WTC11 (cell line): ENCODE measurements at regions not wholly inside any gene's neighbourhood (a gene's known extent, or its start where the extent isn't known, plus 50 kb on each side); places are given as distances from the start of the nearest gene placed in this dataset.
A peak's percentile ranks its signal among the peaks of the same experiment; 100 is the strongest.

ENCODE experiments used
- ATAC-seq: fragments of 200-7000 bp; cut with Tn5 transposase; 2 replicates; pipeline ENCODE4 v1.10.0; 2021; ENCODE audit warnings: mild to moderate bottlenecking, moderate library complexity
- CTCF ChIA-PET: fragments of 300-600 bp; sonication (Branson Sonifier 250); formaldehyde crosslinking; loops from one replicate; lab custom pipeline; 2021; ENCODE audit warnings: antibody characterized with exemption; lab: Charles Lee
- POLR2A ChIA-PET: fragments of 350-600 bp; sonication (Branson Sonifier 250); formaldehyde crosslinking; loops from one replicate; lab custom pipeline; 2021; ENCODE audit warnings: antibody characterized with exemption; lab: Charles Lee
- DNase-seq: peaks from one replicate; pipeline ENCODE4 v3.0.0; 2021; ENCODE audit warnings: low spot score
- H3K27ac Mint-ChIP-seq: 2 replicates; pipeline ENCODE4 v1.8.0; 2021; ENCODE audit warnings: mixed read lengths
- H3K27me3 Mint-ChIP-seq: 2 replicates; pipeline ENCODE4 v1.8.0; 2021; ENCODE audit warnings: low read depth, mild to moderate bottlenecking, moderate library complexity, mixed read lengths
- H3K36me3 Mint-ChIP-seq: 2 replicates; pipeline ENCODE4 v1.8.0; 2021; ENCODE audit warnings: mixed read lengths
- H3K4me1 Mint-ChIP-seq: 2 replicates; pipeline ENCODE4 v1.8.0; 2022; ENCODE audit warnings: mixed read lengths
- H3K4me3 Mint-ChIP-seq: 2 replicates; pipeline ENCODE4 v1.8.0; 2021; ENCODE audit warnings: mild to moderate bottlenecking, moderate library complexity, mixed read lengths
- H3K9me3 Mint-ChIP-seq: 2 replicates; pipeline ENCODE4 v1.8.0; 2021; ENCODE audit warnings: mixed read lengths
- CBFB ChIP-seq: sonication (generic); formaldehyde crosslinking; IDR thresholded peaks from 2 replicates; pipeline ENCODE4 v1.8.1; 2022; ENCODE audit warnings: mild to moderate bottlenecking, low read depth, missing genetic modification reagents
- FOXK1 ChIP-seq: sonication (generic); formaldehyde crosslinking; IDR thresholded peaks from 2 replicates; pipeline ENCODE4 v1.8.0; 2022; ENCODE audit warnings: mild to moderate bottlenecking, moderate library complexity, missing genetic modification reagents
- FOXP1 ChIP-seq: sonication (generic); formaldehyde crosslinking; IDR thresholded peaks from 2 replicates; pipeline ENCODE4 v1.8.0; 2022; ENCODE audit warnings: missing genetic modification reagents, mild to moderate bottlenecking, moderate library complexity, borderline replicate concordance
- IRF2 ChIP-seq: sonication (generic); formaldehyde crosslinking; IDR thresholded peaks from 2 replicates; pipeline ENCODE4 v1.8.0; 2022; ENCODE audit warnings: low read depth, missing genetic modification reagents, borderline replicate concordance
- JAZF1 ChIP-seq: fragments of 250-450 bp; sonication (Bioruptor Pico); IDR thresholded peaks from 2 replicates; pipeline ENCODE4 v1.9.0; 2021; ENCODE audit warnings: moderate library complexity, mild to moderate bottlenecking, inconsistent platforms
- KAT7 ChIP-seq: sonication (generic); formaldehyde crosslinking; IDR thresholded peaks from 2 replicates; pipeline ENCODE4 v1.8.1; 2023; ENCODE audit warnings: missing genetic modification reagents, mild to moderate bottlenecking, borderline replicate concordance
- OVOL2 ChIP-seq: fragments of 250-450 bp; sonication (Bioruptor Pico); IDR thresholded peaks from 2 replicates; pipeline ENCODE4 v1.9.0; 2021; ENCODE audit warnings: mild to moderate bottlenecking, borderline replicate concordance
- PRRX2 ChIP-seq: fragments of 250-450 bp; sonication (Bioruptor Pico); IDR thresholded peaks from 2 replicates; pipeline ENCODE4 v1.8.0; 2021; ENCODE audit warnings: mild to moderate bottlenecking
- RELA ChIP-seq: sonication (generic); formaldehyde crosslinking; IDR thresholded peaks from 2 replicates; pipeline ENCODE4 v1.8.1; 2022; ENCODE audit warnings: missing genetic modification reagents, mild to moderate bottlenecking, borderline replicate concordance
- TEAD1 ChIP-seq: sonication (generic); formaldehyde crosslinking; IDR thresholded peaks from 2 replicates; pipeline ENCODE4 v1.8.0; 2022; ENCODE audit warnings: mild to moderate bottlenecking, missing genetic modification reagents
- ZNF121 ChIP-seq: sonication (generic); formaldehyde crosslinking; IDR thresholded peaks from 2 replicates; pipeline ENCODE4 v1.8.0; 2023; ENCODE audit warnings: missing genetic modification reagents
- TF ChIP-seq, protein P1 (sequence below): sonication (generic); formaldehyde crosslinking; IDR thresholded peaks from 2 replicates; pipeline ENCODE4 v1.8.0; 2022; ENCODE audit warnings: mild to moderate bottlenecking, missing genetic modification reagents
- TF ChIP-seq, protein P2 (sequence below): fragments of 250-450 bp; sonication (Bioruptor Pico); conservative IDR thresholded peaks from 2 replicates; pipeline ENCODE4 v1.9.0; 2021; ENCODE audit warnings: mild to moderate bottlenecking
- TF ChIP-seq, protein P3 (sequence below): sonication (generic); formaldehyde crosslinking; IDR thresholded peaks from 2 replicates; pipeline ENCODE4 v1.8.1; 2022; ENCODE audit warnings: low read depth, mild to moderate bottlenecking, moderate library complexity, missing genetic modification reagents, borderline replicate concordance
- TF ChIP-seq, protein P4 (sequence below): fragments of 250-450 bp; sonication (Bioruptor Pico); IDR thresholded peaks from 2 replicates; pipeline ENCODE4 v2.1.2; 2022; ENCODE audit warnings: mild to moderate bottlenecking, moderate library complexity
- TF ChIP-seq, protein P5 (sequence below): sonication (generic); formaldehyde crosslinking; IDR thresholded peaks from 2 replicates; pipeline ENCODE4 v1.8.0; 2022; ENCODE audit warnings: mild to moderate bottlenecking, missing genetic modification reagents
- TF ChIP-seq, protein P6 (sequence below): fragments of 250-450 bp; sonication (Bioruptor Pico); IDR thresholded peaks from 2 replicates; pipeline ENCODE4 v1.9.0; 2021; ENCODE audit warnings: mild to moderate bottlenecking
- TF ChIP-seq, protein P7 (sequence below): fragments of 250-450 bp; sonication (Bioruptor Pico); IDR thresholded peaks from 2 replicates; pipeline ENCODE4 v1.9.0; 2021; ENCODE audit warnings: moderate library complexity, mild to moderate bottlenecking, inconsistent platforms, borderline replicate concordance
- TF ChIP-seq, protein P8 (sequence below): fragments of 250-450 bp; sonication (Bioruptor Pico); IDR thresholded peaks from 2 replicates; pipeline ENCODE4 v1.9.0; 2021; ENCODE audit warnings: mild to moderate bottlenecking, borderline replicate concordance
- TF ChIP-seq, protein P9 (sequence below): sonication (generic); formaldehyde crosslinking; IDR thresholded peaks from 2 replicates; pipeline ENCODE4 v1.8.0; 2022; ENCODE audit warnings: missing genetic modification reagents

DNA sequence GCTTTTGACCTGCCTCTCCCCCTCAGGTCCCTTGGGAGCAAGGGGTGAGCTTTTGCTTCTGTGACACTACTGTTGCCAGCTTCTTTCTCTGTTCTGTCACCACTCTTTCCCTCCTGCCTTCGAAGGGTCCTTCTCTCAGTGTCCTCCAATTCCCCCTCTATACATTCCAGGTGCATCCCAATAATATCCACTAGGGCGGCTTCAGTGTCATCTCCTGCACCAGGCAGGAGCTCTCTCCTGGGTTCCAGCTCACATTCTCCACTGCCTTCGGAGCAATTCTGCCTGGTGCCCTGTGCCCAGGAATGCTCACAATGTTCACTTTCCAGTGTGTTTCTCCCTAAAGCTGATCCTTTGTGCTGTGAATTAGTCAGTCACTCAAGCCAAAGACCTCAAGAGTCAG, 83.9 kb upstream of the CXCL14 start:
- peak; percentile 87 for ATAC-seq
- H3K4me3 Mint-ChIP-seq = no peak overlapping the region
- H3K27ac Mint-ChIP-seq = no peak overlapping the region
- CTCF ChIA-PET = interaction anchor here (0.6 to 2.4 kb wide), 12 partner anchors 9 to 218 kb away, joined by 3 to 15 read pairs (median 4); no protein-coding TSS in a partner anchor
- H3K4me1 Mint-ChIP-seq = peaks cover 9% of the 10 kb centered on the region
- POLR2A ChIA-PET = no interaction called here
- peaks cover 3% of the 10 kb centered on the region; the same call in 1 of the 2 replicates for H3K27me3 Mint-ChIP-seq
- peaks cover 21% of the 10 kb centered on the region for H3K9me3 Mint-ChIP-seq
- H3K36me3 Mint-ChIP-seq = peaks cover 15% of the 10 kb centered on the region
- no peak for TF ChIP-seq JAZF1 (CRISPR knock-in tag)
- TF ChIP-seq, protein P1, sequence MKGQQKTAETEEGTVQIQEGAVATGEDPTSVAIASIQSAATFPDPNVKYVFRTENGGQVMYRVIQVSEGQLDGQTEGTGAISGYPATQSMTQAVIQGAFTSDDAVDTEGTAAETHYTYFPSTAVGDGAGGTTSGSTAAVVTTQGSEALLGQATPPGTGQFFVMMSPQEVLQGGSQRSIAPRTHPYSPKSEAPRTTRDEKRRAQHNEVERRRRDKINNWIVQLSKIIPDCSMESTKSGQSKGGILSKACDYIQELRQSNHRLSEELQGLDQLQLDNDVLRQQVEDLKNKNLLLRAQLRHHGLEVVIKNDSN (CRISPR knock-in tag) = no peak
- TF ChIP-seq, protein P2, sequence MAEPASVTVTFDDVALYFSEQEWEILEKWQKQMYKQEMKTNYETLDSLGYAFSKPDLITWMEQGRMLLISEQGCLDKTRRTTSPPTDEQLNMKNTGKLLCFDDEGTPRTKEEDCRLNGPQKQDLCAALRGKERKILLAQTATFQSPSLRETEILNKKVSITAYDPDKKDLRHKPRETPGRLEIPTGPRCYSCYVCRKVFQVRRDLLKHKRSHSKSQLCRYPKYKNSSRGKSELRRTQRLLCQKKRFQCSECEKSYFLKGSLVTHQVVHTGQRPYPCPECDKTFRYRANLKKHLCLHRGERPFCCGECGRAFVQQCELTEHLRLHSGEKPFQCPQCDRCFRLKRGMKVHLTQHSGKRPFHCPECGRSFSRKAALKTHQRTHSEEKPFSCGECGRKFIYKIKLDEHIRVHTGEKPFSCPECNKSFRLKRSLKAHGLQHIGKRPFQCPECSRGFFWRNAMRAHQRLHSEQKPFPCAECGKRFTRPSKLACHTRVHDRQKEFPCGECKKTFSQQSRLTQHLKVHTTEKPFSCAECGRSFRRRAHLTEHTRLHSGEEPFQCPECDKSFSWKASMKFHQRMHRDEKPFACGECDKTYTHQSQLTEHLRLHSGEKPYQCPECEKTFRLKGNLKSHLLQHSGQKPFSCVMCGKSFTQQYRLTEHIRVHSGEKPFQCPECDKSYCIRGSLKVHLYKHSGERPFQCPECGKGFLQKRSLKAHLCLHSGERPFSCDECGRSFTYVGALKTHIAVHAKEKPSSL (CRISPR knock-in tag) = no peak
- TF ChIP-seq PRRX2 (CRISPR knock-in tag) = no peak
- TF ChIP-seq, protein P3, sequence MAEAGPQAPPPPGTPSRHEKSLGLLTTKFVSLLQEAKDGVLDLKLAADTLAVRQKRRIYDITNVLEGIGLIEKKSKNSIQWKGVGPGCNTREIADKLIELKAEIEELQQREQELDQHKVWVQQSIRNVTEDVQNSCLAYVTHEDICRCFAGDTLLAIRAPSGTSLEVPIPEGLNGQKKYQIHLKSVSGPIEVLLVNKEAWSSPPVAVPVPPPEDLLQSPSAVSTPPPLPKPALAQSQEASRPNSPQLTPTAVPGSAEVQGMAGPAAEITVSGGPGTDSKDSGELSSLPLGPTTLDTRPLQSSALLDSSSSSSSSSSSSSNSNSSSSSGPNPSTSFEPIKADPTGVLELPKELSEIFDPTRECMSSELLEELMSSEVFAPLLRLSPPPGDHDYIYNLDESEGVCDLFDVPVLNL (CRISPR knock-in tag) = no peak
- TF ChIP-seq TEAD1 (CRISPR knock-in tag) = no peak
- TF ChIP-seq, protein P4, sequence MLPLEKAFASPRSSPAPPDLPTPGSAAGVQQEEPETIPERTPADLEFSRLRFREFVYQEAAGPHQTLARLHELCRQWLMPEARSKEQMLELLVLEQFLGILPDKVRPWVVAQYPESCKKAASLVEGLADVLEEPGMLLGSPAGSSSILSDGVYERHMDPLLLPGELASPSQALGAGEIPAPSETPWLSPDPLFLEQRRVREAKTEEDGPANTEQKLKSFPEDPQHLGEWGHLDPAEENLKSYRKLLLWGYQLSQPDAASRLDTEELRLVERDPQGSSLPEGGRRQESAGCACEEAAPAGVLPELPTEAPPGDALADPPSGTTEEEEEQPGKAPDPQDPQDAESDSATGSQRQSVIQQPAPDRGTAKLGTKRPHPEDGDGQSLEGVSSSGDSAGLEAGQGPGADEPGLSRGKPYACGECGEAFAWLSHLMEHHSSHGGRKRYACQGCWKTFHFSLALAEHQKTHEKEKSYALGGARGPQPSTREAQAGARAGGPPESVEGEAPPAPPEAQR (CRISPR knock-in tag) = no peak
- TF ChIP-seq FOXK1 (CRISPR knock-in tag) = no peak
- TF ChIP-seq, protein P5, sequence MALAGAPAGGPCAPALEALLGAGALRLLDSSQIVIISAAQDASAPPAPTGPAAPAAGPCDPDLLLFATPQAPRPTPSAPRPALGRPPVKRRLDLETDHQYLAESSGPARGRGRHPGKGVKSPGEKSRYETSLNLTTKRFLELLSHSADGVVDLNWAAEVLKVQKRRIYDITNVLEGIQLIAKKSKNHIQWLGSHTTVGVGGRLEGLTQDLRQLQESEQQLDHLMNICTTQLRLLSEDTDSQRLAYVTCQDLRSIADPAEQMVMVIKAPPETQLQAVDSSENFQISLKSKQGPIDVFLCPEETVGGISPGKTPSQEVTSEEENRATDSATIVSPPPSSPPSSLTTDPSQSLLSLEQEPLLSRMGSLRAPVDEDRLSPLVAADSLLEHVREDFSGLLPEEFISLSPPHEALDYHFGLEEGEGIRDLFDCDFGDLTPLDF = no peak
- no peak for TF ChIP-seq KAT7
- TF ChIP-seq OVOL2 (CRISPR knock-in tag) = no peak
- TF ChIP-seq ZNF121 (CRISPR knock-in tag) = no peak
- no peak for TF ChIP-seq FOXP1
- TF ChIP-seq, protein P6, sequence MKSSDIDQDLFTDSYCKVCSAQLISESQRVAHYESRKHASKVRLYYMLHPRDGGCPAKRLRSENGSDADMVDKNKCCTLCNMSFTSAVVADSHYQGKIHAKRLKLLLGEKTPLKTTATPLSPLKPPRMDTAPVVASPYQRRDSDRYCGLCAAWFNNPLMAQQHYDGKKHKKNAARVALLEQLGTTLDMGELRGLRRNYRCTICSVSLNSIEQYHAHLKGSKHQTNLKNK (CRISPR knock-in tag) = no peak
- TF ChIP-seq, protein P7, sequence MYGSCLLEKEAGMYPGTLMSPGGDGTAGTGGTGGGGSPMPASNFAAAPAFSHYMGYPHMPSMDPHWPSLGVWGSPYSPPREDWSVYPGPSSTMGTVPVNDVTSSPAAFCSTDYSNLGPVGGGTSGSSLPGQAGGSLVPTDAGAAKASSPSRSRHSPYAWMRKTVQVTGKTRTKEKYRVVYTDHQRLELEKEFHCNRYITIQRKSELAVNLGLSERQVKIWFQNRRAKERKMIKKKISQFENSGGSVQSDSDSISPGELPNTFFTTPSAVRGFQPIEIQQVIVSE (CRISPR knock-in tag) = no peak
- no peak for TF ChIP-seq IRF2 (CRISPR knock-in tag)
- no peak for TF ChIP-seq RELA
- no peak for TF ChIP-seq CBFB
- TF ChIP-seq, protein P8, sequence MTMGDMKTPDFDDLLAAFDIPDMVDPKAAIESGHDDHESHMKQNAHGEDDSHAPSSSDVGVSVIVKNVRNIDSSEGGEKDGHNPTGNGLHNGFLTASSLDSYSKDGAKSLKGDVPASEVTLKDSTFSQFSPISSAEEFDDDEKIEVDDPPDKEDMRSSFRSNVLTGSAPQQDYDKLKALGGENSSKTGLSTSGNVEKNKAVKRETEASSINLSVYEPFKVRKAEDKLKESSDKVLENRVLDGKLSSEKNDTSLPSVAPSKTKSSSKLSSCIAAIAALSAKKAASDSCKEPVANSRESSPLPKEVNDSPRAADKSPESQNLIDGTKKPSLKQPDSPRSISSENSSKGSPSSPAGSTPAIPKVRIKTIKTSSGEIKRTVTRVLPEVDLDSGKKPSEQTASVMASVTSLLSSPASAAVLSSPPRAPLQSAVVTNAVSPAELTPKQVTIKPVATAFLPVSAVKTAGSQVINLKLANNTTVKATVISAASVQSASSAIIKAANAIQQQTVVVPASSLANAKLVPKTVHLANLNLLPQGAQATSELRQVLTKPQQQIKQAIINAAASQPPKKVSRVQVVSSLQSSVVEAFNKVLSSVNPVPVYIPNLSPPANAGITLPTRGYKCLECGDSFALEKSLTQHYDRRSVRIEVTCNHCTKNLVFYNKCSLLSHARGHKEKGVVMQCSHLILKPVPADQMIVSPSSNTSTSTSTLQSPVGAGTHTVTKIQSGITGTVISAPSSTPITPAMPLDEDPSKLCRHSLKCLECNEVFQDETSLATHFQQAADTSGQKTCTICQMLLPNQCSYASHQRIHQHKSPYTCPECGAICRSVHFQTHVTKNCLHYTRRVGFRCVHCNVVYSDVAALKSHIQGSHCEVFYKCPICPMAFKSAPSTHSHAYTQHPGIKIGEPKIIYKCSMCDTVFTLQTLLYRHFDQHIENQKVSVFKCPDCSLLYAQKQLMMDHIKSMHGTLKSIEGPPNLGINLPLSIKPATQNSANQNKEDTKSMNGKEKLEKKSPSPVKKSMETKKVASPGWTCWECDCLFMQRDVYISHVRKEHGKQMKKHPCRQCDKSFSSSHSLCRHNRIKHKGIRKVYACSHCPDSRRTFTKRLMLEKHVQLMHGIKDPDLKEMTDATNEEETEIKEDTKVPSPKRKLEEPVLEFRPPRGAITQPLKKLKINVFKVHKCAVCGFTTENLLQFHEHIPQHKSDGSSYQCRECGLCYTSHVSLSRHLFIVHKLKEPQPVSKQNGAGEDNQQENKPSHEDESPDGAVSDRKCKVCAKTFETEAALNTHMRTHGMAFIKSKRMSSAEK (CRISPR knock-in tag) = no peak
- TF ChIP-seq, protein P9, sequence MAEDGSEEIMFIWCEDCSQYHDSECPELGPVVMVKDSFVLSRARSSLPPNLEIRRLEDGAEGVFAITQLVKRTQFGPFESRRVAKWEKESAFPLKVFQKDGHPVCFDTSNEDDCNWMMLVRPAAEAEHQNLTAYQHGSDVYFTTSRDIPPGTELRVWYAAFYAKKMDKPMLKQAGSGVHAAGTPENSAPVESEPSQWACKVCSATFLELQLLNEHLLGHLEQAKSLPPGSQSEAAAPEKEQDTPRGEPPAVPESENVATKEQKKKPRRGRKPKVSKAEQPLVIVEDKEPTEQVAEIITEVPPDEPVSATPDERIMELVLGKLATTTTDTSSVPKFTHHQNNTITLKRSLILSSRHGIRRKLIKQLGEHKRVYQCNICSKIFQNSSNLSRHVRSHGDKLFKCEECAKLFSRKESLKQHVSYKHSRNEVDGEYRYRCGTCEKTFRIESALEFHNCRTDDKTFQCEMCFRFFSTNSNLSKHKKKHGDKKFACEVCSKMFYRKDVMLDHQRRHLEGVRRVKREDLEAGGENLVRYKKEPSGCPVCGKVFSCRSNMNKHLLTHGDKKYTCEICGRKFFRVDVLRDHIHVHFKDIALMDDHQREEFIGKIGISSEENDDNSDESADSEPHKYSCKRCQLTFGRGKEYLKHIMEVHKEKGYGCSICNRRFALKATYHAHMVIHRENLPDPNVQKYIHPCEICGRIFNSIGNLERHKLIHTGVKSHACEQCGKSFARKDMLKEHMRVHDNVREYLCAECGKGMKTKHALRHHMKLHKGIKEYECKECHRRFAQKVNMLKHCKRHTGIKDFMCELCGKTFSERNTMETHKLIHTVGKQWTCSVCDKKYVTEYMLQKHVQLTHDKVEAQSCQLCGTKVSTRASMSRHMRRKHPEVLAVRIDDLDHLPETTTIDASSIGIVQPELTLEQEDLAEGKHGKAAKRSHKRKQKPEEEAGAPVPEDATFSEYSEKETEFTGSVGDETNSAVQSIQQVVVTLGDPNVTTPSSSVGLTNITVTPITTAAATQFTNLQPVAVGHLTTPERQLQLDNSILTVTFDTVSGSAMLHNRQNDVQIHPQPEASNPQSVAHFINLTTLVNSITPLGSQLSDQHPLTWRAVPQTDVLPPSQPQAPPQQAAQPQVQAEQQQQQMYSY (CRISPR knock-in tag) = no peak
- no peak for DNase-seq
